HEK293T (cell line): ENCODE measurements at regions not wholly inside any gene's neighbourhood (a gene's known extent, or its start where the extent isn't known, plus 50 kb on each side); places are given as distances from the start of the nearest gene placed in this dataset.

Experiments used
- CTCF ChIA-PET: fragments of 350-600 bp; formaldehyde crosslinking; extraction: SDS; loops from one replicate; lab custom pipeline; 2021; ENCODE audit warnings: antibody characterized with exemption, inconsistent platforms; lab: Yijun Ruan, JAX
- POLR2A ChIA-PET: fragments of 350-600 bp; formaldehyde crosslinking; extraction: SDS; loops from one replicate; lab custom pipeline; 2020; ENCODE audit warnings: antibody characterized with exemption, inconsistent platforms; lab: Yijun Ruan, JAX
- DNase-seq: peaks from one replicate; pipeline ENCODE4 v3.0.0; 2012; ENCODE audit warnings: mixed read lengths; ENCODE audit errors: extremely low spot score
- ARNT ChIP-seq: fragments of 450-650 bp; IDR thresholded peaks from 2 replicates; pipeline ENCODE4 v1.6.1; 2017; ENCODE audit warnings: mild to moderate bottlenecking
- BHLHE40 ChIP-seq: fragments of 450-650 bp; IDR thresholded peaks from 2 replicates; pipeline ENCODE4 v1.6.1; 2016; ENCODE audit warnings: mild to moderate bottlenecking, moderate library complexity, borderline replicate concordance
- CTBP1 ChIP-seq: fragments of 450-650 bp; IDR thresholded peaks from 2 replicates; pipeline ENCODE4 v1.6.1; 2016; ENCODE audit warnings: borderline replicate concordance
- ELF4 ChIP-seq: fragments of 450-650 bp; IDR thresholded peaks from 2 replicates; pipeline ENCODE4 v1.6.1; 2017; ENCODE audit warnings: antibody characterized with exemption
- FOXA1 ChIP-seq: fragments of 450-650 bp; IDR thresholded peaks from 2 replicates; pipeline ENCODE4 v1.6.1; 2016; ENCODE audit warnings: mild to moderate bottlenecking
- FOXK2 ChIP-seq: fragments of 450-650 bp; IDR thresholded peaks from 2 replicates; pipeline ENCODE4 v1.6.1; 2016; ENCODE audit warnings: mild to moderate bottlenecking
- FOXM1 ChIP-seq: fragments of 450-650 bp; IDR thresholded peaks from 2 replicates; pipeline ENCODE4 v1.6.1; 2017; ENCODE audit warnings: mild to moderate bottlenecking, borderline replicate concordance
- HDGF ChIP-seq: fragments of 450-650 bp; IDR thresholded peaks from 2 replicates; pipeline ENCODE4 v1.6.1; 2017; ENCODE audit warnings: antibody characterized with exemption, borderline replicate concordance
- L3MBTL2 ChIP-seq: fragments of 450-650 bp; conservative IDR thresholded peaks from 2 replicates; pipeline ENCODE4 v1.6.1; 2016; ENCODE audit warnings: mild to moderate bottlenecking
- LEF1 ChIP-seq: fragments of 450-650 bp; IDR thresholded peaks from 2 replicates; pipeline ENCODE4 v1.6.1; 2017; ENCODE audit warnings: mild to moderate bottlenecking, borderline replicate concordance
- NFRKB ChIP-seq: fragments of 450-650 bp; IDR thresholded peaks from 2 replicates; pipeline ENCODE4 v1.6.1; 2016; ENCODE audit warnings: mild to moderate bottlenecking, moderate library complexity
- PKNOX1 ChIP-seq: fragments of 450-650 bp; IDR thresholded peaks from 2 replicates; pipeline ENCODE4 v1.6.1; 2016
- SP1 ChIP-seq: fragments of 450-650 bp; IDR thresholded peaks from 2 replicates; pipeline ENCODE4 v1.6.1; 2017
- SUZ12 ChIP-seq: fragments of 450-650 bp; IDR thresholded peaks from 2 replicates; pipeline ENCODE4 v1.6.1; 2016; ENCODE audit warnings: mild to moderate bottlenecking
- TARDBP ChIP-seq: fragments of 450-650 bp; IDR thresholded peaks from 2 replicates; pipeline ENCODE4 v1.6.1; 2016
- ZNF384 ChIP-seq: fragments of 450-650 bp; IDR thresholded peaks from 2 replicates; pipeline ENCODE4 v1.6.1; 2016

GRCh38 chr5:34584165-34584564 is 72.0 kb upstream of the RAI14 start:
- no peak for DNase-seq
- ChIA-PET CTCF (no interaction called here), POLR2A (no interaction called here)
- TF ChIP-seq PKNOX1 (no peak), FOXM1 (no peak), ELF4 (no peak), BHLHE40 (no peak), SP1 (no peak), NFRKB (no peak), L3MBTL2 (no peak), FOXA1 (no peak), ZNF384 (no peak), SUZ12 (no peak), ARNT (no peak), CTBP1 (no peak), HDGF (no peak), TARDBP (no peak), LEF1 (no peak), FOXK2 (no peak)

GRCh38 chr5:34585601-34586104 is 70.5 kb upstream of the RAI14 start:
- CTCF ChIA-PET = interaction anchor here (0.7 kb wide), 1 partner anchor 112 kb away, joined by 3 read pairs; no protein-coding TSS in a partner anchor
- TF ChIP-seq ELF4 (no peak), LEF1 (no peak), FOXA1 (no peak), BHLHE40 (no peak), HDGF (no peak), SP1 (no peak), SUZ12 (no peak), ARNT (no peak), L3MBTL2 (no peak), TARDBP (no peak), FOXK2 (no peak), NFRKB (no peak), PKNOX1 (no peak), CTBP1 (no peak), FOXM1 (no peak), ZNF384 (no peak)

GRCh38 chr5:34586117-34586885 is 69.8 kb upstream of the RAI14 start:
- CTCF ChIA-PET = interaction anchor here (1.0 to 1.2 kb wide), 2 partner anchors 9 to 12 kb away, joined by 3 to 5 read pairs; no protein-coding TSS in a partner anchor
- POLR2A ChIA-PET = interaction anchor here (0.7 kb wide), 1 partner anchor 41 kb away, joined by 3 read pairs; no protein-coding TSS in a partner anchor
- DNase-seq = no peak
- TF ChIP-seq ARNT (no peak), ZNF384 (no peak), TARDBP (no peak), PKNOX1 (no peak), ELF4 (no peak), LEF1 (no peak), FOXA1 (no peak), L3MBTL2 (no peak), SP1 (no peak), BHLHE40 (no peak), HDGF (no peak), SUZ12 (no peak), FOXK2 (no peak), NFRKB (no peak), FOXM1 (no peak), CTBP1 (no peak)

More at GRCh38 chr5:34585601-34586104, 70.5 kb upstream of the RAI14 start:
- POLR2A ChIA-PET = no interaction called here
- no peak for DNase-seq

GRCh38 chr5:34587355-34588241 is 68.5 kb upstream of the RAI14 start:
- POLR2A ChIA-PET = interaction anchor here (0.7 kb wide), 1 partner anchor 40 kb away, joined by 3 read pairs; no protein-coding TSS in a partner anchor
- CTCF ChIA-PET = interaction anchor here (1.0 to 1.2 kb wide), 3 partner anchors 11 to 319 kb away, joined by 3 to 5 read pairs (median 3); no protein-coding TSS in a partner anchor
- no peak for DNase-seq
- no peak for TF ChIP-seq SUZ12
- no peak for TF ChIP-seq ARNT
- TF ChIP-seq FOXA1 = no peak
- TF ChIP-seq SP1 = no peak
- TF ChIP-seq ELF4 = no peak
- no peak for TF ChIP-seq FOXK2
- no peak for TF ChIP-seq TARDBP
- no peak for TF ChIP-seq NFRKB
- no peak for TF ChIP-seq HDGF
- TF ChIP-seq PKNOX1 = no peak
- TF ChIP-seq LEF1 = no peak
- TF ChIP-seq ZNF384 = no peak
- no peak for TF ChIP-seq CTBP1
- no peak for TF ChIP-seq BHLHE40
- TF ChIP-seq FOXM1 = no peak
